ENCODE measurements at regions not wholly inside any gene's neighbourhood (a gene's known extent, or its start where the extent isn't known, plus 50 kb on each side); places are given as distances from the start of the nearest gene placed in this dataset.

- H3K4me2 ChIP-seq, result no peak overlapping the region
- ChIA-PET POLR2A (ENCODE audit: unreplicated experiment) (no interaction called here), CTCF (no interaction called here)
- H3K9me3 ChIP-seq (ENCODE audit: insufficient read depth, low read depth), result no peaks in the 10 kb centered on the region
- no peak overlapping the region for H3K4me3 ChIP-seq
- H4K20me1 ChIP-seq (ENCODE audit: insufficient read depth), result no peaks in the 10 kb centered on the region
- BruUV-seq (replicated peaks), result no TSS peak
- H3K9me2 ChIP-seq (ENCODE audit: insufficient read depth), result no peaks in the 10 kb centered on the region
- intact Hi-C loops (cut with micrococcal nuclease; ENCODE audit: unreplicated experiment), result no loop called here
- no peak overlapping the region for H2AFZ ChIP-seq
- H3K27me3 ChIP-seq (ENCODE audit: insufficient read depth, low read depth), result no peaks in the 10 kb centered on the region
- H3K27ac ChIP-seq, result no peak overlapping the region
- no peaks in the 10 kb centered on the region for H3K36me3 ChIP-seq (ENCODE audit: low read depth)
- no peak for TF ChIP-seq EZH2 (IDR thresholded peaks at IDR 0.05; ENCODE audit: low read depth)
- TF ChIP-seq CTCF (conservative IDR thresholded peaks at IDR 0.05), result no peak
- H3K4me1 ChIP-seq (replicated peaks; ENCODE audit: insufficient read depth), result no peaks in the 10 kb centered on the region
- no peaks in the 10 kb centered on the region for H3F3A ChIP-seq (ENCODE audit: insufficient read depth, low read depth)
- no peak for DNase-seq
- no peaks in the 10 kb centered on the region for H3K79me2 ChIP-seq (ENCODE audit: low read depth)
These were observed 1030.3 kb downstream of the CDH8 start for GRCh38 chr16:61005952-61006351.

- Histone ChIP-seq H3K36me3 (ENCODE audit: low read depth) (no peaks in the 10 kb centered on the region), H3K4me3 (no peak overlapping the region), H3K27ac (no peak overlapping the region), H3K4me2 (no peak overlapping the region), H3K79me2 (ENCODE audit: low read depth) (no peaks in the 10 kb centered on the region), H3F3A (ENCODE audit: insufficient read depth, low read depth) (no peaks in the 10 kb centered on the region), H2AFZ (no peak overlapping the region), H3K9me2 (ENCODE audit: insufficient read depth) (no peaks in the 10 kb centered on the region), H3K27me3 (ENCODE audit: insufficient read depth, low read depth) (no peaks in the 10 kb centered on the region), H3K4me1 (replicated peaks; ENCODE audit: insufficient read depth) (no peaks in the 10 kb centered on the region), H4K20me1 (ENCODE audit: insufficient read depth) (no peaks in the 10 kb centered on the region), H3K9me3 (ENCODE audit: insufficient read depth, low read depth) (no peaks in the 10 kb centered on the region)
- DNase-seq, result no peak
- TF ChIP-seq CTCF (conservative IDR thresholded peaks at IDR 0.05) (no peak), EZH2 (IDR thresholded peaks at IDR 0.05; ENCODE audit: low read depth) (no peak)
- ChIA-PET CTCF (no interaction called here), POLR2A (ENCODE audit: unreplicated experiment) (no interaction called here)
- BruUV-seq (replicated peaks), result no TSS peak
- intact Hi-C loops (cut with micrococcal nuclease; ENCODE audit: unreplicated experiment), result no loop called here
These were observed 1033.6 kb downstream of the CDH8 start for GRCh38 chr16:61002479-61003204.

GRCh38 chr16:60991886-60992285 is 1044.4 kb downstream of the CDH8 start:
- no peaks in the 10 kb centered on the region for H4K20me1 ChIP-seq (ENCODE audit: insufficient read depth)
- H3K27me3 ChIP-seq (ENCODE audit: insufficient read depth, low read depth), result no peaks in the 10 kb centered on the region
- no peaks in the 10 kb centered on the region for H3K9me2 ChIP-seq (ENCODE audit: insufficient read depth)
- no peak for DNase-seq
- H3K36me3 ChIP-seq (ENCODE audit: low read depth), result no peaks in the 10 kb centered on the region
- CTCF ChIA-PET, result no interaction called here
- POLR2A ChIA-PET (ENCODE audit: unreplicated experiment), result no interaction called here
- H3K27ac ChIP-seq, result no peak overlapping the region
- BruUV-seq (replicated peaks), result no TSS peak
- no peak overlapping the region for H3K4me3 ChIP-seq
- H2AFZ ChIP-seq, result no peak overlapping the region
- TF ChIP-seq CTCF (conservative IDR thresholded peaks at IDR 0.05) (no peak), EZH2 (IDR thresholded peaks at IDR 0.05; ENCODE audit: low read depth) (no peak)
- H3K4me2 ChIP-seq, result no peak overlapping the region
- H3K4me1 ChIP-seq (replicated peaks; ENCODE audit: insufficient read depth), result no peaks in the 10 kb centered on the region
- no peaks in the 10 kb centered on the region for H3K9me3 ChIP-seq (ENCODE audit: insufficient read depth, low read depth)
- intact Hi-C loops (cut with micrococcal nuclease; ENCODE audit: unreplicated experiment), result no loop called here
- no peaks in the 10 kb centered on the region for H3F3A ChIP-seq (ENCODE audit: insufficient read depth, low read depth)
- H3K79me2 ChIP-seq (ENCODE audit: low read depth), result no peaks in the 10 kb centered on the region

Measured in PC-9 (cell line).